Lung (tissue), 11 donors: ENCODE measurements at regions not wholly inside any gene's neighbourhood (a gene's known extent, or its start where the extent isn't known, plus 50 kb on each side); places are given as distances from the start of the nearest gene placed in this dataset.

Source experiments
- ATAC-seq: fragments of 200-7000 bp; cut with Tn5 transposase; one replicate; pipeline ENCODE4 v1.9.1; 2020; ENCODE audit warnings: moderate number of reproducible peaks; ENCODE audit not compliant: insufficient read depth, low FRiP score
- DNase-seq, 3 donors: peaks; one replicate each; pipeline ENCODE4 v3.0.0-alpha.2; 2013 to 2017
- H3K27ac ChIP-seq, 2 donors: one replicate each; pipeline ENCODE4 v1.5.1; 2013; ENCODE audit warnings: mild to moderate bottlenecking in 2 of 2, moderate library complexity in 2 of 2, control low read depth in 1 of 2, inconsistent platforms in 1 of 2, low read depth in 1 of 2, low read length in 1 of 2
- H3K27me3 ChIP-seq, 3 donors: one replicate each; pipeline ENCODE4 v1.5.1; 2013; ENCODE audit warnings: low read length in 2 of 3; ENCODE audit not compliant: control insufficient read depth in 3 of 3, insufficient read depth in 3 of 3
- H3K36me3 ChIP-seq, 4 donors: one replicate each; pipeline ENCODE4 v1.5.1; 2013; ENCODE audit warnings: low read length in 4 of 4, mild to moderate bottlenecking in 1 of 4, moderate library complexity in 1 of 4; ENCODE audit not compliant: control insufficient read depth in 4 of 4, insufficient read depth in 4 of 4
- H3K4me1 ChIP-seq, 5 donors: one replicate each; pipeline ENCODE4 v1.5.1; 2013; ENCODE audit warnings: low read length in 5 of 5, mild to moderate bottlenecking in 2 of 5, moderate library complexity in 1 of 5; ENCODE audit not compliant: control insufficient read depth in 5 of 5, insufficient read depth in 5 of 5
- H3K4me3 ChIP-seq: one replicate; pipeline ENCODE4 v1.5.1; 2013; ENCODE audit warnings: mild to moderate bottlenecking, control low read depth, moderate library complexity
- H3K9ac ChIP-seq, 2 donors: one replicate each; pipeline ENCODE4 v1.5.1; 2013; ENCODE audit warnings: low read length in 2 of 2, control low read depth in 1 of 2; ENCODE audit not compliant: insufficient read depth in 1 of 2
- H3K9me3 ChIP-seq, 4 donors: one replicate each; pipeline ENCODE4 v1.5.1; 2013; ENCODE audit warnings: low read length in 3 of 4, mild to moderate bottlenecking in 1 of 4, moderate library complexity in 1 of 4; ENCODE audit not compliant: control insufficient read depth in 4 of 4, insufficient read depth in 3 of 4
- WGBS, 2 donors: extraction: QIAGEN DNeasy Blood & Tissue Kit; methylation state at CpG; one replicate each; pipeline ENCODE4 v1.1.7; 2013; 5-methylcytosine and 5-hydroxymethylcytosine counted together
- TF ChIP-seq, protein P1 (sequence below): IDR thresholded peaks from 2 replicates; pipeline ENCODE4 v1.5.1; 2012; ENCODE audit warnings: mild to moderate bottlenecking; ENCODE audit errors: control extremely low read depth, extremely low read depth
- donor health status: control.
- donor health status: control.
- donor health status: Bipolar disorder and iron deficiency.
- donor health status: healthy.
- donor health status: DM: yes; HTN: yes; CAD: no.

DNA sequence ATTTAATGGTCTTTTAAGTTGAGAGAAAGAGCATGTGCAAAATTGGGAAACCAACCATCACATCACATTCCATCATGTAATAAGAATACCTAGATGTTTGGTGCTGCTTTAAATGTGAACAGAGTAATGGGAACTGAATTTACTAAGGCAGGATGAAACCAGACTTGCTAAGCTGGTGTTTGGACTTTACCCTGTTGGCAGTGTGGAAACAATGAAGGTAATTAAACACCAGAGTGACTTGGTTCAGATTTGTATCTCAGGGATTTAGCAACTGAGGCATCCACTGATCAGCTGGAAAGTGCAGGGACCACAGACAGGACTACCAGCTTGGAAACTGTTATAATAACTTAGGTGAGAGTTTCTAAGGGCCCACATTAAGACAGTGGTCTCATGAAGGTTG is 263.4 kb downstream of the OLFM3 start:
- Histone ChIP-seq H3K4me1 (no peaks in the 10 kb centered on the region), H3K9ac (no peak overlapping the region), H3K36me3 (no peaks in the 10 kb centered on the region), H3K9me3 (no peaks in the 10 kb centered on the region), H3K27me3 (peaks cover 0 to 2% (median 0%) of the 10 kb centered on the region in 3 donors), H3K4me3 (no peak overlapping the region), H3K27ac (no peak overlapping the region)
- TF ChIP-seq, protein P1, sequence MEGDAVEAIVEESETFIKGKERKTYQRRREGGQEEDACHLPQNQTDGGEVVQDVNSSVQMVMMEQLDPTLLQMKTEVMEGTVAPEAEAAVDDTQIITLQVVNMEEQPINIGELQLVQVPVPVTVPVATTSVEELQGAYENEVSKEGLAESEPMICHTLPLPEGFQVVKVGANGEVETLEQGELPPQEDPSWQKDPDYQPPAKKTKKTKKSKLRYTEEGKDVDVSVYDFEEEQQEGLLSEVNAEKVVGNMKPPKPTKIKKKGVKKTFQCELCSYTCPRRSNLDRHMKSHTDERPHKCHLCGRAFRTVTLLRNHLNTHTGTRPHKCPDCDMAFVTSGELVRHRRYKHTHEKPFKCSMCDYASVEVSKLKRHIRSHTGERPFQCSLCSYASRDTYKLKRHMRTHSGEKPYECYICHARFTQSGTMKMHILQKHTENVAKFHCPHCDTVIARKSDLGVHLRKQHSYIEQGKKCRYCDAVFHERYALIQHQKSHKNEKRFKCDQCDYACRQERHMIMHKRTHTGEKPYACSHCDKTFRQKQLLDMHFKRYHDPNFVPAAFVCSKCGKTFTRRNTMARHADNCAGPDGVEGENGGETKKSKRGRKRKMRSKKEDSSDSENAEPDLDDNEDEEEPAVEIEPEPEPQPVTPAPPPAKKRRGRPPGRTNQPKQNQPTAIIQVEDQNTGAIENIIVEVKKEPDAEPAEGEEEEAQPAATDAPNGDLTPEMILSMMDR = no peak
- no peak for ATAC-seq
- DNase-seq = no peak

DNA sequence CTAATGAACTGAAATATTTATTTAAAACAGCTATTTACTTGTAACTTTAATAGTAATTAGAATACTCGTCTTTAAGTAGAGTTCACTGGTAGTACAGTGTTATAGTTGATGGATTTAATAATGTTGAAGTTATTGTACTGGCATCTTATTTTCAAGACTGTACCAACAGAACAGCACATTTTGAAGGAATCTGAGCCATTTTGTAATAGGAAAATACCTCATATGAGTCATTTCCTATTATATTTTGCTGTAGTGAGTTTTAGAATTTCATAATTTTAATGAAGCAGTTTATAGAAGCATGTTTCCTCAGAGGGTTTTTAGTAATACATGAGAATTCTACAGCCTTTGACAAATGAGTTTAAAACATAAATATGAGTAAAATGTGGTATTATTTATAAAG is 258.3 kb downstream of the OLFM3 start:
- H3K9ac ChIP-seq = no peak overlapping the region
- H3K27me3 ChIP-seq = peaks cover 0 to 14% (median 0%) of the 10 kb centered on the region in 3 donors
- H3K4me1 ChIP-seq = no peaks in the 10 kb centered on the region
- H3K9me3 ChIP-seq = no peaks in the 10 kb centered on the region
- TF ChIP-seq, protein P1 = no peak
- DNase-seq (no peak), ATAC-seq (no peak)
- 91 to 92% methylated on average over 1 of the region's 1 CpG for WGBS, 2 donors
- no peak overlapping the region for H3K27ac ChIP-seq
- H3K4me3 ChIP-seq = no peak overlapping the region
- no peaks in the 10 kb centered on the region for H3K36me3 ChIP-seq

DNA sequence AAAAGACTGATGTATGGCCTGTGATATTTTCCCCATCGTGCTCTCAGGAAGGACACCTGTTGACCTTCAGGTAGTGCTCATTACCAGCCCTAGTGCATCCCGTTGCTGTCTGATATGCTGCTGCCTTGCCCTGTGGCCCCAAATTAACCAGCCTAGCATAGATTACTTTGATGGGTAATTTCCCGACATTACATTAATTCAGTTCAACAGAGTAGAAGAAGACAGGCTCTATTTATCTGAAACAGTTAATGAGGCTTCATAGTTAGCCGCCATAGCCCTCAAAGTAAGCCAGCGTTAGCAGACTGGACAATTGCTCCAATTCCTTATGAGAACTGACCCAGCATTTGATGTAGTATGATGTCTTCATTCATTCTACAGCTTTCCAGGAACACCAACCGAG is 257.6 kb downstream of the OLFM3 start:
- ATAC-seq = no peak
- TF ChIP-seq, protein P1 = no peak
- H3K4me1 ChIP-seq = no peaks in the 10 kb centered on the region
- H3K9me3 ChIP-seq = no peaks in the 10 kb centered on the region
- peaks cover 0 to 13% (median 0%) of the 10 kb centered on the region in 3 donors for H3K27me3 ChIP-seq
- H3K36me3 ChIP-seq = no peaks in the 10 kb centered on the region
- H3K4me3 ChIP-seq = no peak overlapping the region
- no peak overlapping the region for H3K9ac ChIP-seq
- DNase-seq = no peak
- no peak overlapping the region for H3K27ac ChIP-seq
- 88 to 92% methylated on average over 6 of the region's 6 CpGs for WGBS, 2 donors

DNA sequence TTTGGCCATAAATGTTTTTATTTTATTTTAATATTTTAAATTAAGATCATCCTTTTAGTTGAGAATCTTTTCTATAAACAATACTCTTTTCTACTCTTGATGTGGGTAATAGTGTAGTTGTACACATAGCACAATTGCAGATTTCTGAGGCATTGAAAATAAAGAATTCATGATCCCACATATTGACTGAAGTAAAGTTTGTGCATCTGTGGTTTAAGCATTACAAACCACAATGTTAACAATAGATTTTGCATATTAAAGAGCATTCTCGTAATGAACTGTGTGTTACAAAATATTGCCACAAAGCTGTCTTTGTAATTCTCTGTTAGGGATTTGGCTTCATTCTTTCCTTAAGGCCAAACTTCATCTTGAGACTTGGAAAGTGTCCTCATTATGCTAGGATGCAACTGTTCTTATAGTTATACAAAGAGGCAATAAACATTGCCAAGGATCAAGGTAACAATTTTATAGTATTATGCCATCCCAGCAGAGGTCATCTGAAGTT is 256.8 kb downstream of the OLFM3 start:
- DNase-seq (no peak), ATAC-seq (no peak)
- Histone ChIP-seq H3K27me3 (peaks cover 0 to 13% (median 0%) of the 10 kb centered on the region in 3 donors), H3K36me3 (no peaks in the 10 kb centered on the region), H3K9me3 (no peaks in the 10 kb centered on the region), H3K4me3 (no peak overlapping the region), H3K27ac (no peak overlapping the region), H3K9ac (no peak overlapping the region), H3K4me1 (no peaks in the 10 kb centered on the region)
- 71 to 84% methylated on average over 1 of the region's 1 CpG for WGBS, 2 donors
- TF ChIP-seq, protein P1 = no peak
